GM12878 (cell line): ENCODE measurements at regions not wholly inside any gene's neighbourhood (a gene's known extent, or its start where the extent isn't known, plus 50 kb on each side); places are given as distances from the start of the nearest gene placed in this dataset.

Experiments used
- ATAC-seq: fragments of 200-7000 bp; cut with Tn5 transposase; 3 replicates; pipeline ENCODE4 v1.9.1; 2020; ENCODE audit warnings: mild to moderate bottlenecking, moderate library complexity
- BruUV-seq: library from RNA; stranded (reverse); fragments of 400-500 nt; replicated peaks from 2 replicates; lab custom pipeline; 2021; lab: Mats Ljungman, UMichigan
- CTCF ChIA-PET: fragments of 300-600 bp; sonication (Branson Sonifier 250); formaldehyde crosslinking; extraction: SDS; loops from one replicate; lab custom pipeline; 2021; ENCODE audit warnings: inconsistent platforms; lab: Yijun Ruan, JAX
- POLR2A ChIA-PET: fragments of 350-600 bp; formaldehyde crosslinking; extraction: SDS; loops from one replicate; lab custom pipeline; 2021; ENCODE audit warnings: inconsistent platforms; lab: Charles Lee
- RAD21 ChIA-PET: fragments of 300-600 bp; sonication (Branson Sonifier 250); formaldehyde crosslinking; loops from one replicate; lab custom pipeline; 2023; ENCODE audit warnings: antibody characterized with exemption; ENCODE audit not compliant: unreplicated experiment; lab: Charles Lee
- SMC1A ChIA-PET: fragments of 300-600 bp; sonication (Branson Sonifier 250); formaldehyde crosslinking; loops from one replicate; lab custom pipeline; 2023; ENCODE audit not compliant: unreplicated experiment, uncharacterized antibody; lab: Charles Lee
- DNase-seq: peaks from one replicate; pipeline ENCODE4 v3.0.0-alpha.2; 2011; ENCODE audit warnings: low read depth, low spot score
- FAIRE-seq: peaks from 3 replicates; lab custom pipeline; 2011; peaks lifted over from hg19 to GRCh38; lab: Jason Lieb, UNC
- H2AFZ ChIP-seq: 2 replicates; pipeline ENCODE4 v1.6.0; 2011; ENCODE audit warnings: low read depth, low read length, control low read depth; ENCODE audit not compliant: control insufficient read depth
- H3K27ac ChIP-seq: 2 replicates; pipeline ENCODE4 v1.5.1; 2011; ENCODE audit warnings: control low read depth; ENCODE audit not compliant: control insufficient read depth, insufficient read depth
- H3K27me3 ChIP-seq, 2 experiments: replicated peaks in 1 of 2; 2 replicates each; pipeline versions ENCODE4 v1.6.0 to v1.6.1; 2011; ENCODE audit warnings: low read length in 1 of 2; ENCODE audit not compliant: control insufficient read depth in 2 of 2, insufficient read depth in 2 of 2
- H3K36me3 ChIP-seq, 2 experiments: 2 replicates each; pipeline ENCODE4 v1.5.1; 2011; ENCODE audit warnings: low read length in 1 of 2; ENCODE audit not compliant: control insufficient read depth in 2 of 2, insufficient read depth in 2 of 2
- H3K4me1 ChIP-seq: 2 replicates; pipeline ENCODE4 v1.6.1; 2011; ENCODE audit warnings: mild to moderate bottlenecking, low read length, moderate library complexity, mixed read lengths; ENCODE audit not compliant: control insufficient read depth, insufficient read depth
- H3K4me2 ChIP-seq: 2 replicates; pipeline ENCODE4 v1.6.0; 2011; ENCODE audit warnings: control low read depth; ENCODE audit not compliant: control insufficient read depth, insufficient read depth
- H3K4me3 ChIP-seq: fragments of 200-600 bp; sonication (generic); 2 replicates; pipeline ENCODE4 v1.5.1; 2016
- H3K79me2 ChIP-seq: 2 replicates; pipeline ENCODE4 v1.6.0; 2011; ENCODE audit warnings: low read length; ENCODE audit not compliant: control insufficient read depth, insufficient read depth
- H3K9ac ChIP-seq: 2 replicates; pipeline ENCODE4 v1.8.0; 2011; ENCODE audit warnings: low read length, control low read depth, mixed read lengths; ENCODE audit not compliant: control insufficient read depth, insufficient read depth
- H3K9me3 ChIP-seq: replicated peaks from 3 replicates; pipeline ENCODE4 v1.5.1; 2011; ENCODE audit warnings: mild to moderate bottlenecking, low read length; ENCODE audit not compliant: control insufficient read depth, insufficient read depth
- H4K20me1 ChIP-seq: 2 replicates; pipeline ENCODE4 v1.6.0; 2011; ENCODE audit not compliant: control insufficient read depth, insufficient read depth
- CTCF ChIP-seq, 3 experiments: IDR thresholded peaks in 2 of 3; conservative IDR thresholded peaks in 1 of 3; 2 replicates each; pipeline ENCODE4 v1.5.1; 2011; ENCODE audit warnings: low read depth in 3 of 3, low read length in 3 of 3, mild to moderate bottlenecking in 3 of 3, control low read depth in 2 of 3, moderate library complexity in 2 of 3, inconsistent platforms in 1 of 3, mixed read lengths in 1 of 3; ENCODE audit not compliant: control insufficient read depth in 2 of 3, insufficient read depth in 1 of 3; ENCODE audit errors: extremely low read depth in 1 of 3
- CUX1 ChIP-seq: IDR thresholded peaks from 2 replicates; pipeline ENCODE4 v1.6.1; 2012; ENCODE audit warnings: improper control_type of control experiment, low read depth, low read length; ENCODE audit not compliant: insufficient replicate concordance
- MEF2A ChIP-seq: IDR thresholded peaks from 2 replicates; pipeline ENCODE4 v1.6.1; 2011; ENCODE audit warnings: low read depth, mild to moderate bottlenecking, low read length, moderate library complexity; ENCODE audit not compliant: insufficient read depth
- MTA3 ChIP-seq: IDR thresholded peaks from 2 replicates; pipeline ENCODE4 v1.6.1; 2012; ENCODE audit warnings: low read length, inconsistent platforms, borderline replicate concordance
- NKRF ChIP-seq: fragments of 450-650 bp; conservative IDR thresholded peaks from 2 replicates; pipeline ENCODE4 v1.6.1; 2017; ENCODE audit warnings: mild to moderate bottlenecking, moderate library complexity
- NR2F1 ChIP-seq: fragments of 450-650 bp; conservative IDR thresholded peaks from 2 replicates; pipeline ENCODE4 v1.6.1; 2017; ENCODE audit warnings: mild to moderate bottlenecking
- NRF1 ChIP-seq: conservative IDR thresholded peaks from 2 replicates; pipeline ENCODE4 v1.6.1; 2011; ENCODE audit warnings: mild to moderate bottlenecking, low read depth, low read length, improper control_type of control experiment
- RAD21 ChIP-seq: IDR thresholded peaks from 2 replicates; pipeline ENCODE4 v1.6.1; 2011; ENCODE audit warnings: mild to moderate bottlenecking, low read depth, low read length, moderate library complexity; ENCODE audit not compliant: insufficient read depth
- SMARCA5 ChIP-seq: fragments of 450-650 bp; IDR thresholded peaks from 2 replicates; pipeline ENCODE4 v1.6.1; 2017; ENCODE audit warnings: mild to moderate bottlenecking
- SREBF1 ChIP-seq: IDR thresholded peaks from 2 replicates; pipeline ENCODE4 v1.6.1; 2012; ENCODE audit warnings: mild to moderate bottlenecking, low read length
- TBL1XR1 ChIP-seq: IDR thresholded peaks from 2 replicates; pipeline ENCODE4 v1.6.1; 2012; ENCODE audit warnings: low read depth, low read length, improper control_type of control experiment
- ZBTB4 ChIP-seq: fragments of 450-650 bp; formaldehyde crosslinking; IDR thresholded peaks from 2 replicates; pipeline ENCODE4 v1.4.0; 2022; ENCODE audit warnings: mild to moderate bottlenecking, moderate library complexity
- ZNF217 ChIP-seq: fragments of 450-650 bp; IDR thresholded peaks from 2 replicates; pipeline ENCODE4 v1.6.1; 2017; ENCODE audit warnings: antibody characterized with exemption, mild to moderate bottlenecking
- WGBS: methylation state at CpG from one replicate; pipeline ENCODE4 v1.1.6; 2016; ENCODE audit warnings: low lambda C conversion rate; ENCODE audit not compliant: insufficient replicate concordance, insufficient coverage; ENCODE audit errors: missing lambda C conversion rate; 5-methylcytosine and 5-hydroxymethylcytosine counted together
- in situ Hi-C: fragments of 300-500 bp; cut with MboI; formaldehyde crosslinking; loops from 9 replicates; pipeline ENCODE4 v1.14.3; 2018; ENCODE audit warnings: mixed read lengths
- intact Hi-C: fragments of 100-400 bp; cut with micrococcal nuclease; formaldehyde crosslinking; loops from one replicate; pipeline ENCODE4 v1.14.2; 2022; ENCODE audit not compliant: unreplicated experiment

- Histone ChIP-seq H2AFZ (no peak overlapping the region), H3K27me3 (no peaks in the 10 kb centered on the region), H4K20me1 (no peaks in the 10 kb centered on the region), H3K4me1 (no peaks in the 10 kb centered on the region), H3K27ac (no peak overlapping the region), H3K4me2 (no peak overlapping the region), H3K36me3 (no peaks in the 10 kb centered on the region), H3K9me3 (no peaks in the 10 kb centered on the region), H3K4me3 (no peak overlapping the region), H3K9ac (no peak overlapping the region), H3K79me2 (no peaks in the 10 kb centered on the region)
- ChIA-PET RAD21 (no interaction called here), POLR2A (no interaction called here), SMC1A (no interaction called here), CTCF (no interaction called here)
- no peak for ATAC-seq
- no peak for FAIRE-seq
- no peak for DNase-seq
- intact Hi-C loops (no loop called here), in situ Hi-C loops (no loop called here)
- BruUV-seq: no TSS peak
- 47% methylated on average over 2 of the region's 2 CpGs for WGBS
- TF ChIP-seq NKRF (no peak), NRF1 (no peak), CTCF (IDR thresholded peaks at IDR 0.05 in 2 of 3, conservative IDR thresholded peaks at IDR 0.05 in 1 of 3; ENCODE audit: control insufficient read depth in 2 of 3, extremely low read depth in 1 of 3, insufficient read depth in 1 of 3, low read depth in 3 of 3, low read length in 3 of 3) (no peak), TBL1XR1 (no peak), NR2F1 (no peak), RAD21 (no peak), MEF2A (no peak), SMARCA5 (no peak), MTA3 (no peak), SREBF1 (no peak), ZBTB4 (CRISPR knock-in tag) (no peak), CUX1 (no peak), ZNF217 (no peak)
These were observed 94.2 kb upstream of the TECRL start for GRCh38 chr4:64503416-64503815.
